Panc1 (cell line): ENCODE measurements at regions not wholly inside any gene's neighbourhood (a gene's known extent, or its start where the extent isn't known, plus 50 kb on each side); places are given as distances from the start of the nearest gene placed in this dataset.

Source experiments
- ATAC-seq: fragments of 200-7000 bp; cut with Tn5 transposase; 2 replicates; pipeline ENCODE4 v1.9.1; 2020; ENCODE audit warnings: mild to moderate bottlenecking, moderate library complexity
- BruUV-seq: library from RNA; stranded (reverse); fragments of 400-500 nt; replicated peaks from 2 replicates; lab custom pipeline; 2021; lab: Mats Ljungman, UMichigan
- CTCF ChIA-PET: fragments of 300-600 bp; sonication (Branson Sonifier 250); formaldehyde crosslinking; loops from one replicate; lab custom pipeline; 2022; ENCODE audit warnings: antibody characterized with exemption; lab: Charles Lee
- POLR2A ChIA-PET: fragments of 300-600 bp; sonication (Branson Sonifier 250); formaldehyde crosslinking; loops from one replicate; lab custom pipeline; 2022; ENCODE audit warnings: antibody characterized with exemption; lab: Charles Lee
- DNase-seq: peaks from one replicate; pipeline ENCODE4 v3.0.0-alpha.2; 2010; ENCODE audit warnings: low read depth, low spot score
- H3K27ac ChIP-seq: 2 replicates; pipeline ENCODE4 v1.5.1; 2011; ENCODE audit warnings: mild to moderate bottlenecking, low read length, inconsistent platforms
- H3K27me3 ChIP-seq: fragments of 200-500 bp; sonication (Bioruptor generic); 2 replicates; pipeline ENCODE4 v1.6.0; 2014; ENCODE audit warnings: low read length, inconsistent platforms; ENCODE audit not compliant: control insufficient read depth, insufficient read depth
- H3K36me3 ChIP-seq: fragments of 200-500 bp; sonication (Bioruptor generic); 2 replicates; pipeline ENCODE4 v1.5.1; 2014; ENCODE audit warnings: inconsistent platforms, mild to moderate bottlenecking, low read length, moderate library complexity; ENCODE audit not compliant: control insufficient read depth, insufficient read depth
- H3K4me1 ChIP-seq: 2 replicates; pipeline ENCODE4 v1.5.1; 2011; ENCODE audit warnings: inconsistent platforms, mild to moderate bottlenecking, low read length, moderate library complexity; ENCODE audit not compliant: control insufficient read depth, insufficient read depth
- H3K4me3 ChIP-seq, 2 experiments: 2 replicates each; pipeline ENCODE4 v1.5.1; 2011 to 2012; ENCODE audit warnings: low read depth in 2 of 2, low read length in 2 of 2, mild to moderate bottlenecking in 2 of 2, inconsistent platforms in 1 of 2, moderate library complexity in 1 of 2
- H3K9me3 ChIP-seq: fragments of 200-500 bp; sonication (Bioruptor generic); 2 replicates; pipeline ENCODE4 v1.5.1; 2014; ENCODE audit warnings: low read depth, mild to moderate bottlenecking, inconsistent platforms, low read length, moderate library complexity; ENCODE audit not compliant: control insufficient read depth, insufficient read depth
- POLR2AphosphoS5 ChIP-seq: IDR thresholded peaks from 2 replicates; pipeline ENCODE4 v1.6.1; 2012; ENCODE audit warnings: mild to moderate bottlenecking, low read depth, low read length, moderate library complexity
- SIN3A ChIP-seq: IDR thresholded peaks from 2 replicates; pipeline ENCODE4 v1.6.1; 2012; ENCODE audit warnings: low read depth, mild to moderate bottlenecking, low read length, moderate library complexity, borderline replicate concordance; ENCODE audit not compliant: insufficient read depth
- TCF7L2 ChIP-seq: IDR thresholded peaks from 2 replicates; pipeline ENCODE4 v1.6.1; 2011; ENCODE audit warnings: mild to moderate bottlenecking, low read depth, low read length, inconsistent platforms
- in situ Hi-C: cut with HindIII; loops from 2 replicates; pipeline ENCODE4 v1.10.0; 2016; ENCODE audit warnings: low sequenced_read_pairs, low pct_unique_long_range_greater_than_20kb
- intact Hi-C: fragments of 100-400 bp; cut with micrococcal nuclease; formaldehyde crosslinking; loops from one replicate; pipeline ENCODE4 v1.10.0; 2022; ENCODE audit not compliant: unreplicated experiment
- TF ChIP-seq, protein P1 (sequence below): fragments of 450-650 bp; IDR thresholded peaks from 2 replicates; pipeline ENCODE4 v1.5.1; 2017; ENCODE audit warnings: mild to moderate bottlenecking
- TF ChIP-seq, protein P2 (sequence below), 2 experiments: IDR thresholded peaks; 2 replicates each; pipeline ENCODE4 v1.6.1; 2011 to 2012; ENCODE audit warnings: low read depth in 2 of 2, control low read depth in 1 of 2, low read length in 1 of 2, mild to moderate bottlenecking in 1 of 2, moderate library complexity in 1 of 2; ENCODE audit not compliant: insufficient read depth in 1 of 2

DNA sequence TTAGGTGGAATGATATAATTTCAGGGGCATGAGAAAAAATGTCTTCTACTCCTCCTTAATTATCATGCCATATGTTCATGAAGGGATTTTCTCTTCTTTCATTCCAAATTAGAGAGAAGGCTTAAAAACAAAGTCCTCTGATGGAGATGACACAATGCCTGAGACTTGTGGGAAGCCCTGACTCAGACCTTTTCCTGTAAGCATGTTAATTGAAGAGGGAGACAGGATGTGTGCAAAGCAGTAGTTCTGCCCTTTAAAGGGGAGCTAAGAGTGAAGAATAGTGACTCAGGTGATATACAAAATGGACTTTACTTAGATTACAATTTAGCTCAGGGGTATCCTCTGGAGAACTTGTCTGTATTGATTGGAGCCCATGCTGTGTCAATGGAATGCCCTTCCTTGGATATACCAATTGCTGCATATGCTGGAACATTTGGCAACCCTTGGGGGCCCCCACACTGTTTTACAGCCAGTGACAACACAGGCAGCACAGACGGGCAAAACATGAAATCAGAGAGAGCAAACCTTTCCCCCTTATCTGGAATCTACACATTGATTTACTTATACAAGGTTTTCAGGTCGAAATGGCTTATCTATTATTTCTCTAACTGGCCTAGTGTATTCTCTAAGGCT is 81.3 kb downstream of the IZUMO3 start:
- H3K4me1 ChIP-seq: no peaks in the 10 kb centered on the region
- no peaks in the 10 kb centered on the region for H3K36me3 ChIP-seq
- POLR2A ChIA-PET: no interaction called here
- H3K9me3 ChIP-seq: no peaks in the 10 kb centered on the region
- TF ChIP-seq, protein P1, sequence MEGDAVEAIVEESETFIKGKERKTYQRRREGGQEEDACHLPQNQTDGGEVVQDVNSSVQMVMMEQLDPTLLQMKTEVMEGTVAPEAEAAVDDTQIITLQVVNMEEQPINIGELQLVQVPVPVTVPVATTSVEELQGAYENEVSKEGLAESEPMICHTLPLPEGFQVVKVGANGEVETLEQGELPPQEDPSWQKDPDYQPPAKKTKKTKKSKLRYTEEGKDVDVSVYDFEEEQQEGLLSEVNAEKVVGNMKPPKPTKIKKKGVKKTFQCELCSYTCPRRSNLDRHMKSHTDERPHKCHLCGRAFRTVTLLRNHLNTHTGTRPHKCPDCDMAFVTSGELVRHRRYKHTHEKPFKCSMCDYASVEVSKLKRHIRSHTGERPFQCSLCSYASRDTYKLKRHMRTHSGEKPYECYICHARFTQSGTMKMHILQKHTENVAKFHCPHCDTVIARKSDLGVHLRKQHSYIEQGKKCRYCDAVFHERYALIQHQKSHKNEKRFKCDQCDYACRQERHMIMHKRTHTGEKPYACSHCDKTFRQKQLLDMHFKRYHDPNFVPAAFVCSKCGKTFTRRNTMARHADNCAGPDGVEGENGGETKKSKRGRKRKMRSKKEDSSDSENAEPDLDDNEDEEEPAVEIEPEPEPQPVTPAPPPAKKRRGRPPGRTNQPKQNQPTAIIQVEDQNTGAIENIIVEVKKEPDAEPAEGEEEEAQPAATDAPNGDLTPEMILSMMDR: no peak
- TF ChIP-seq TCF7L2 (no peak), SIN3A (no peak), POLR2AphosphoS5 (no peak)
- TF ChIP-seq, protein P2, sequence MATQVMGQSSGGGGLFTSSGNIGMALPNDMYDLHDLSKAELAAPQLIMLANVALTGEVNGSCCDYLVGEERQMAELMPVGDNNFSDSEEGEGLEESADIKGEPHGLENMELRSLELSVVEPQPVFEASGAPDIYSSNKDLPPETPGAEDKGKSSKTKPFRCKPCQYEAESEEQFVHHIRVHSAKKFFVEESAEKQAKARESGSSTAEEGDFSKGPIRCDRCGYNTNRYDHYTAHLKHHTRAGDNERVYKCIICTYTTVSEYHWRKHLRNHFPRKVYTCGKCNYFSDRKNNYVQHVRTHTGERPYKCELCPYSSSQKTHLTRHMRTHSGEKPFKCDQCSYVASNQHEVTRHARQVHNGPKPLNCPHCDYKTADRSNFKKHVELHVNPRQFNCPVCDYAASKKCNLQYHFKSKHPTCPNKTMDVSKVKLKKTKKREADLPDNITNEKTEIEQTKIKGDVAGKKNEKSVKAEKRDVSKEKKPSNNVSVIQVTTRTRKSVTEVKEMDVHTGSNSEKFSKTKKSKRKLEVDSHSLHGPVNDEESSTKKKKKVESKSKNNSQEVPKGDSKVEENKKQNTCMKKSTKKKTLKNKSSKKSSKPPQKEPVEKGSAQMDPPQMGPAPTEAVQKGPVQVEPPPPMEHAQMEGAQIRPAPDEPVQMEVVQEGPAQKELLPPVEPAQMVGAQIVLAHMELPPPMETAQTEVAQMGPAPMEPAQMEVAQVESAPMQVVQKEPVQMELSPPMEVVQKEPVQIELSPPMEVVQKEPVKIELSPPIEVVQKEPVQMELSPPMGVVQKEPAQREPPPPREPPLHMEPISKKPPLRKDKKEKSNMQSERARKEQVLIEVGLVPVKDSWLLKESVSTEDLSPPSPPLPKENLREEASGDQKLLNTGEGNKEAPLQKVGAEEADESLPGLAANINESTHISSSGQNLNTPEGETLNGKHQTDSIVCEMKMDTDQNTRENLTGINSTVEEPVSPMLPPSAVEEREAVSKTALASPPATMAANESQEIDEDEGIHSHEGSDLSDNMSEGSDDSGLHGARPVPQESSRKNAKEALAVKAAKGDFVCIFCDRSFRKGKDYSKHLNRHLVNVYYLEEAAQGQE (IDR thresholded peaks at IDR 0.05; ENCODE audit: insufficient read depth in 1 of 2, low read depth in 2 of 2, low read length in 1 of 2): no peak
- no peak overlapping the region for H3K4me3 ChIP-seq
- DNase-seq (no peak), ATAC-seq (no peak)
- intact Hi-C loops (no loop called here), in situ Hi-C loops (no loop called here)
- CTCF ChIA-PET: no interaction called here
- no peak overlapping the region for H3K27ac ChIP-seq
- no TSS peak for BruUV-seq
- H3K27me3 ChIP-seq: no peaks in the 10 kb centered on the region

DNA sequence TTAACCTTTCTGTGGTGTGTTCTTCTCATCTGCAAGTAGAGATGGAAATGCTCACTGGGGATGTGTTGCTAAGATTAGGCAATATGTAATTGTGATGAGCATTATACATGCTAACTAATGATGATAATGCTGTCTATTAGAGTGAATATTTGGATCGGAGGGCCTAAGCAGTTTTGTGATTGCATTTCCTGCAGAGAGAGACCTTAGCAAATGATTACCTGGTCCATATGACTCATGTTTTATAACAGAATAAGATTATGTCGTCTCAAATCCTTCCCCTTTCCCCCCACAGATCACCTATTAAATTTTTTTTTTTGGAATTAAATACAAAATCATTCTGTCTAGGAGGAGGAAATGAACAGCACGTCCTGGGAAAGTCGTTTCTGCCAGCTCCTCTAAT is 82.7 kb downstream of the IZUMO3 start:
- DNase-seq: no peak
- intact Hi-C loops: no loop called here
- Histone ChIP-seq H3K9me3 (no peaks in the 10 kb centered on the region), H3K4me1 (no peaks in the 10 kb centered on the region), H3K27ac (no peak overlapping the region), H3K27me3 (no peaks in the 10 kb centered on the region), H3K36me3 (no peaks in the 10 kb centered on the region), H3K4me3 (no peak overlapping the region)
- no peak for ATAC-seq
- in situ Hi-C loops: no loop called here
- ChIA-PET POLR2A (no interaction called here), CTCF (no interaction called here)
- BruUV-seq: no TSS peak
- TF ChIP-seq SIN3A (no peak), TCF7L2 (no peak), POLR2AphosphoS5 (no peak)
- TF ChIP-seq, protein P1: no peak
- TF ChIP-seq, protein P2 (IDR thresholded peaks at IDR 0.05; ENCODE audit: insufficient read depth in 1 of 2, low read depth in 2 of 2, low read length in 1 of 2): no peak
